OCI-LY3 (cell line): ENCODE measurements at regions not wholly inside any gene's neighbourhood (a gene's known extent, or its start where the extent isn't known, plus 50 kb on each side); places are given as distances from the start of the nearest gene placed in this dataset.

Experiments
- CTCF ChIP-seq: fragments of 200-600, 300-600 bp; sonication (generic); IDR thresholded peaks from 2 replicates; pipeline ENCODE4 v1.5.1; 2014; ENCODE audit warnings: antibody characterized with exemption, low read length, low read depth
- EZH2phosphoT487 ChIP-seq: fragments of 200-600 bp; shearing (Covaris generic); IDR thresholded peaks from 2 replicates; pipeline ENCODE4 v1.6.1; 2018; ENCODE audit warnings: antibody characterized with exemption, mixed run types, low read depth

DNA sequence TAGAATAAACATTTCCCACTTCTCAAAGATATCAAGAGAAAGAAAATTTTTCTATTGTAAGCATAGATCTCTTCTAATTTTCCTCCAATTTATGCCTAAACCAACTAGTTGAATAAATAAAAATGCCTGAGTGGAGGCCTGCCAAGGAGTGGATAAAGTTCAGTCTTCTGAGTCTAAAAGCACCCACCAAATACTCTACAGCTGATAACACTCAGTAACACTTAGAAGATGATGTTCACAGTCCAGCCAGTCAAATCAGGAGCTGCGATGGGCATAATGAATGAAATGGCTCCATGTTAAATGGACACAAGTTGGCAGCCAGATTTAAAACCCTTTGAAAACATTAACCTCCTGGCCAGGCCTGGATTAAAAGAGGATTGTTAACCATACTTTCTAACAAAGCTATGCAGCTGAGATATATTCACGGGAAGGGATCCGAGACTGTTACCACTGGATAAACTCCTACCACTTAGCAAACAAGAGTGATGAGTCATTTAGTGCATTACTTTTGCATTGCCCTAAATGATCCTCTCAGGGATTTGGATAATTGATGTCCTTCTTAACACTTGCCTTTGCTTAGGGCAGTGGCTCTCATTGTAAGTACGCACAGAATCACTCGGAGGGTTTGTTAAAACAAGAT lies 63.7 kb upstream of the CCDC112 start:
- TF ChIP-seq CTCF: no peak
- TF ChIP-seq EZH2phosphoT487: no peak
